Right atrium auricular region (tissue), 2 donors: ENCODE measurements at regions not wholly inside any gene's neighbourhood (a gene's known extent, or its start where the extent isn't known, plus 50 kb on each side); places are given as distances from the start of the nearest gene placed in this dataset.

Source experiments
- DNase-seq: peaks from one replicate; pipeline ENCODE4 v3.0.0-alpha.2; 2019; ENCODE audit warnings: low spot score
- H3K27ac ChIP-seq, 2 donors: fragments of 200-600 bp; sonication (generic); 1 replicate in 1 of 2; 2 replicates in 1 of 2; pipeline ENCODE4 v1.5.1; 2016 to 2019
- H3K27me3 ChIP-seq, 2 donors: fragments of 200-600 bp; sonication (generic); one replicate each; pipeline versions ENCODE4 v1.5.1 to v1.6.0; 2017 to 2019
- H3K36me3 ChIP-seq: fragments of 200-600 bp; sonication (generic); one replicate; pipeline ENCODE4 v1.5.1; 2016
- H3K4me1 ChIP-seq, 2 donors: fragments of 200-600 bp; sonication (generic); one replicate each; pipeline versions ENCODE4 v1.5.1 to v1.6.0; 2017 to 2019
- H3K4me3 ChIP-seq, 2 donors: fragments of 200-600 bp; sonication (generic); 1 replicate in 1 of 2; 2 replicates in 1 of 2; pipeline ENCODE4 v1.5.1; 2017 to 2019; ENCODE audit warnings: mild to moderate bottlenecking in 1 of 2, moderate library complexity in 1 of 2
- H3K9me3 ChIP-seq, 2 donors: fragments of 200-600 bp; sonication (generic); one replicate each; pipeline ENCODE4 v1.5.1; 2019
- TF ChIP-seq, protein P1 (sequence below), 2 donors: fragments of 200-600 bp; sonication (generic); IDR thresholded peaks; one replicate each; pipeline ENCODE4 v1.5.1; 2019; ENCODE audit warnings: antibody characterized with exemption in 2 of 2

DNA sequence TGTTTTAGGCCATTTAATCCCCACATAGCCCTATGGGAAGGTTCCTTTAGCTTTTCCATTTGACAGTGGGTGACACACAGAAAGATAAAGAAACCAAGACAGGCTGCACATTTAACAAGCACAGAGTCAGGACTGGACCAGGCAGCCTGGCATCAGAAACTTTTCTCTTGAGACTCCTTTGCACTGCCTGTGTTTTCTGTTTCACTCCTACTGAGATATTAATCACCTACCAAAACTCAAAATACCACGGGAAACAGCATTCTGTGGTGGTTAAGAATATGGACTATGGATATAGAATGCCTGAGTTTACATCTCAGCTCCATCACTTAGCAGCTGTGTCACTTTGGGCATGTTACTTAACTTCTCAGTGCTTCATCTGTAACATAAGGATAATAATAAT lies 73.3 kb downstream of the CTAGE1 start:
- Histone ChIP-seq H3K27ac (peak overlapping the region; percentile 92 to 97), H3K9me3 (no peaks in the 10 kb centered on the region), H3K4me3 (no peak overlapping the region), H3K27me3 (no peaks in the 10 kb centered on the region), H3K36me3 (no peaks in the 10 kb centered on the region), H3K4me1 (peaks cover 0 to 53% of the 10 kb centered on the region in 2 donors)
- TF ChIP-seq, protein P1, sequence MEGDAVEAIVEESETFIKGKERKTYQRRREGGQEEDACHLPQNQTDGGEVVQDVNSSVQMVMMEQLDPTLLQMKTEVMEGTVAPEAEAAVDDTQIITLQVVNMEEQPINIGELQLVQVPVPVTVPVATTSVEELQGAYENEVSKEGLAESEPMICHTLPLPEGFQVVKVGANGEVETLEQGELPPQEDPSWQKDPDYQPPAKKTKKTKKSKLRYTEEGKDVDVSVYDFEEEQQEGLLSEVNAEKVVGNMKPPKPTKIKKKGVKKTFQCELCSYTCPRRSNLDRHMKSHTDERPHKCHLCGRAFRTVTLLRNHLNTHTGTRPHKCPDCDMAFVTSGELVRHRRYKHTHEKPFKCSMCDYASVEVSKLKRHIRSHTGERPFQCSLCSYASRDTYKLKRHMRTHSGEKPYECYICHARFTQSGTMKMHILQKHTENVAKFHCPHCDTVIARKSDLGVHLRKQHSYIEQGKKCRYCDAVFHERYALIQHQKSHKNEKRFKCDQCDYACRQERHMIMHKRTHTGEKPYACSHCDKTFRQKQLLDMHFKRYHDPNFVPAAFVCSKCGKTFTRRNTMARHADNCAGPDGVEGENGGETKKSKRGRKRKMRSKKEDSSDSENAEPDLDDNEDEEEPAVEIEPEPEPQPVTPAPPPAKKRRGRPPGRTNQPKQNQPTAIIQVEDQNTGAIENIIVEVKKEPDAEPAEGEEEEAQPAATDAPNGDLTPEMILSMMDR (IDR thresholded peaks at IDR 0.05): no peak
- DNase-seq: no peak

DNA sequence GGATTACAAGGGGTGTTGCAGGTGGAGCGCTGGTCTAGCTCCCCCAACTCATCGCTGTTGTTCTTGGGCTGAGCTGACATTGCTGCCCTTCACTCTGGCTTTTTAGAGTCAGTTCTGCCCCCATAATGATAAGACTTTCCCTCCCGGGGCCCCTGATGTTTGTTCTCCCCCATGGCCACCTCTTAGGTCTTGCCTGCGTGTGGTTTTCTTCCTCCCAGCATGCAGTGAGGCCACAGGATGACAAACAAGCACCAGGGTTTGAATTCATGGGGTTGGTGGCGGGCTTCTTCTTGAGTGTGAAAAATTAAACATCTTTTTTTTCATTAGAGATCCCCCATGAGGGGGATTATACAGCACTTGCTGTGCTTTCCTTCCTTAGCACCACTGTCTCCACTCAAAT lies 74.1 kb downstream of the CTAGE1 start:
- Histone ChIP-seq H3K27ac (peak overlapping the region; percentile 32 to 97), H3K4me3 (no peak overlapping the region), H3K9me3 (no peaks in the 10 kb centered on the region), H3K4me1 (peaks cover 0 to 45% of the 10 kb centered on the region in 2 donors), H3K36me3 (no peaks in the 10 kb centered on the region), H3K27me3 (no peaks in the 10 kb centered on the region)
- DNase-seq: no peak
- TF ChIP-seq, protein P1 (IDR thresholded peaks at IDR 0.05): no peak

DNA sequence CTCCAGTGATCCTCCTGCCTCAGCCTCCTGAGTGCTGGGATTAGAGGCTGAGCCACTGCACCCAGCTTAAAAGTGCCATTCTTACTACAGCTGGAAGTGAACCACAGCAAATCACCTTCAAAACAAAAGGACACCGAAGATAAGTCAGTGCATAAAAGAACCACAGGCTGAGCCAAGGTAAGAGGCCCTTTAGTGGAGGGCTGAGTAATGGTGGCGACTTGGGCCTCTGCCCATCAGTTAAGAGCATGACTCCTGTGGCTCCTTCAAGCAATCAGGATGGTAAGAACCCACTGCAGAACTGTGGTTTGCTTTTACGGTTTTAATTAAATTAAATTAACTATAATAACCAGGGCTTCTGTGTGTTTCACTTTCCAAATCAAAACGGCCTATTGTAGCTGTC lies 75.1 kb downstream of the CTAGE1 start:
- no peak overlapping the region for H3K4me3 ChIP-seq
- peaks cover 0 to 49% of the 10 kb centered on the region in 2 donors for H3K4me1 ChIP-seq

DNA sequence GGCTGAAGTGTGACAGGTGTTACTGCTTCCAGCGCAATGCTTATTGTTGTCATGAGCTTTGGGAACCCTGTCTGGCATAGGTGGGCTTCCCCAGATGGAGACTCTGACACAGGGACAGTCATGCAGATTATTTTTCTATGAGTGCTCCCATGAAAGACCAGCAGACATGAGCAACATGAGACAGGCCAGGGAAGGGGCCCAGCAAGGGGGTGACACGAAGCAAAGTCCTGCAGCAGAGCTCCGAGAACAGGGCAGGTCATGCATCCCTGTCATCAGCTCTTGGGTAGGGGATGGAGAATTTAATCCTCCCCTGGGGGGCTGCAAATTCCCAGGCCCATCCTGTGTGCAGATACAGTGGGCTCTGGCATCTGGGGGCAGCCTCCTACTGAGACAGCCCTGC lies 77.4 kb downstream of the CTAGE1 start:
- no peaks in the 10 kb centered on the region for H3K36me3 ChIP-seq
- TF ChIP-seq, protein P1 (IDR thresholded peaks at IDR 0.05): no peak
- peaks cover 0 to 45% of the 10 kb centered on the region in 2 donors for H3K4me1 ChIP-seq
- no peaks in the 10 kb centered on the region for H3K9me3 ChIP-seq
- H3K27me3 ChIP-seq: no peaks in the 10 kb centered on the region
- H3K27ac ChIP-seq: peak overlapping the region; percentile 75 to 81
- H3K4me3 ChIP-seq: no peak overlapping the region
- no peak for DNase-seq

More for the DNA sequence above, 75.1 kb downstream of the CTAGE1 start:
- H3K27me3 ChIP-seq: no peaks in the 10 kb centered on the region
- DNase-seq: no peak
- no peaks in the 10 kb centered on the region for H3K9me3 ChIP-seq
- peak overlapping the region; percentile 6 to 97 for H3K27ac ChIP-seq
- TF ChIP-seq, protein P1 (IDR thresholded peaks at IDR 0.05): no peak
- H3K36me3 ChIP-seq: no peaks in the 10 kb centered on the region

DNA sequence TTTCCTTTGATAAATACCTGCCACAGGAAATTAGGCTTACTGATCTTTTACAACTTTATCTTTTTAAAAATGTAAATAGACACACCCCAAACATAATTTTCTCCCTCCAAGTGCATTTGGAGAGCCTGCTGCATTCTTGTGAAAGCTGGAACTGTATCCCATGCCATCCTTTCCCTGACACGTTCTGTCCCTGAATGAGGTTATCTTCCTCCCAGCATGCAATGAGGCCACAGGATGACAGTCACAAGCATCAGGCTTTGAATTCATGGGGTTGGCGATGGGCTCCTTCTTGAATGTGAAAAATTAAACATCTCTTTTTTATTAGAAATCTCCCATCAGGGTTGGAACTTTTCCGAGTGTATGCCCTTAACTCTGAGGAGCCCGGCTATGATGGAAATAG lies 77.8 kb downstream of the CTAGE1 start:
- no peak for DNase-seq
- H3K4me1 ChIP-seq: peaks cover 0 to 41% of the 10 kb centered on the region in 2 donors
- TF ChIP-seq, protein P1 (IDR thresholded peaks at IDR 0.05): no peak
- no peak overlapping the region for H3K4me3 ChIP-seq
- H3K36me3 ChIP-seq: no peaks in the 10 kb centered on the region
- peak overlapping the region; percentile 75 to 81 for H3K27ac ChIP-seq
- no peaks in the 10 kb centered on the region for H3K27me3 ChIP-seq
- H3K9me3 ChIP-seq: no peaks in the 10 kb centered on the region

DNA sequence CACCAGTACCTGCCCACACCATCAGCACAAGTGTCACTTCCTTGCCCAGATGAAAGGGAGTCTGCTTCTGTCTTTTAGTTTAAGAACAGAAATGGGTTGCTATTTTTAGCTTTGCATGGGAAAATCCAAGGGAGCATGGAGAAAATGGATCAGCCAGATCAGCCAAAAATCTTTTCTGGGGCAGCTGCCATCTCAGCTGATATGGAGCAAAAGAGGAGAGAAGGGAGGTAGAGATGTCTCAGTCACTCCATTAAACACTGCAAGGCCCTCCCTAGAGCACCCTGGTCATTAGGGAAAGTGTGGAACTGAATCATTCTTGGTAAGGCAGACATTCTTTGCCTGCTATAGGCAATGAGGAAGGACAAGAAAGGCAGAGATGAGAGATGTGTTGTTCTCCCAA lies 79.9 kb downstream of the CTAGE1 start:
- no peaks in the 10 kb centered on the region for H3K36me3 ChIP-seq
- no peaks in the 10 kb centered on the region for H3K9me3 ChIP-seq
- TF ChIP-seq, protein P1 (IDR thresholded peaks at IDR 0.05): no peak
- no peak for DNase-seq
- H3K27me3 ChIP-seq: no peaks in the 10 kb centered on the region
- peak overlapping the region; percentile 7 to 27 for H3K27ac ChIP-seq
- peaks cover 0 to 34% of the 10 kb centered on the region in 2 donors for H3K4me1 ChIP-seq
- H3K4me3 ChIP-seq: no peak overlapping the region
